HG03439 (cell line): ENCODE measurements at regions not wholly inside any gene's neighbourhood (a gene's known extent, or its start where the extent isn't known, plus 50 kb on each side); places are given as distances from the start of the nearest gene placed in this dataset.

Source experiments
- ATAC-seq: cut with Tn5 transposase; IDR thresholded peaks from one replicate; pipeline ENCODE4 v1.9.1; 2021; ENCODE audit warnings: mild to moderate bottlenecking, moderate library complexity; ENCODE audit not compliant: unreplicated experiment

- no peak for ATAC-seq
These were observed 317.4 kb downstream of the C11orf87 start for GRCh38 chr11:109739379-109739778.

GRCh38 chr11:109745996-109746625 lies 324.1 kb downstream of the C11orf87 start:
- no peak for ATAC-seq

GRCh38 chr11:109747839-109748238 lies 325.8 kb downstream of the C11orf87 start:
- ATAC-seq: no peak

- ATAC-seq: no peak
These were observed 327.5 kb downstream of the C11orf87 start for GRCh38 chr11:109749476-109749875.

GRCh38 chr11:109750964-109751363 lies 329.0 kb downstream of the C11orf87 start:
- ATAC-seq: no peak

GRCh38 chr11:109752212-109752825 lies 330.3 kb downstream of the C11orf87 start:
- ATAC-seq: no peak

- ATAC-seq: no peak
These were observed 334.5 kb downstream of the C11orf87 start for GRCh38 chr11:109756521-109756920.

GRCh38 chr11:109756951-109757350 lies 335.0 kb downstream of the C11orf87 start:
- ATAC-seq: no peak

- no peak for ATAC-seq
These were observed 330.6 kb upstream of the ZC3H12C start for GRCh38 chr11:109762546-109762945.

- ATAC-seq: no peak
These were observed 327.4 kb upstream of the ZC3H12C start for GRCh38 chr11:109765709-109766311.

- ATAC-seq: no peak
These were observed 323.3 kb upstream of the ZC3H12C start for GRCh38 chr11:109769858-109770257.

- no peak for ATAC-seq
These were observed 322.9 kb upstream of the ZC3H12C start for GRCh38 chr11:109770323-109770722.

GRCh38 chr11:109772892-109773291 lies 320.3 kb upstream of the ZC3H12C start:
- no peak for ATAC-seq

GRCh38 chr11:109775686-109776085 lies 317.5 kb upstream of the ZC3H12C start:
- no peak for ATAC-seq

GRCh38 chr11:109783014-109783413 lies 310.2 kb upstream of the ZC3H12C start:
- ATAC-seq: no peak

- peak; percentile 83 for ATAC-seq
These were observed 309.4 kb upstream of the ZC3H12C start for GRCh38 chr11:109783840-109784239.

- ATAC-seq: no peak
These were observed 308.7 kb upstream of the ZC3H12C start for GRCh38 chr11:109784536-109784935.

- ATAC-seq: no peak
These were observed 308.0 kb upstream of the ZC3H12C start for GRCh38 chr11:109785198-109785597.

GRCh38 chr11:109785714-109786113 lies 307.5 kb upstream of the ZC3H12C start:
- ATAC-seq: no peak

- ATAC-seq: no peak
These were observed 304.2 kb upstream of the ZC3H12C start for GRCh38 chr11:109788948-109789490.

- no peak for ATAC-seq
These were observed 303.3 kb upstream of the ZC3H12C start for GRCh38 chr11:109789901-109790300.

- ATAC-seq: no peak
These were observed 301.9 kb upstream of the ZC3H12C start for GRCh38 chr11:109791337-109791736.
